ENCODE measurements at regions not wholly inside any gene's neighbourhood (a gene's known extent, or its start where the extent isn't known, plus 50 kb on each side); places are given as distances from the start of the nearest gene placed in this dataset.

DNA sequence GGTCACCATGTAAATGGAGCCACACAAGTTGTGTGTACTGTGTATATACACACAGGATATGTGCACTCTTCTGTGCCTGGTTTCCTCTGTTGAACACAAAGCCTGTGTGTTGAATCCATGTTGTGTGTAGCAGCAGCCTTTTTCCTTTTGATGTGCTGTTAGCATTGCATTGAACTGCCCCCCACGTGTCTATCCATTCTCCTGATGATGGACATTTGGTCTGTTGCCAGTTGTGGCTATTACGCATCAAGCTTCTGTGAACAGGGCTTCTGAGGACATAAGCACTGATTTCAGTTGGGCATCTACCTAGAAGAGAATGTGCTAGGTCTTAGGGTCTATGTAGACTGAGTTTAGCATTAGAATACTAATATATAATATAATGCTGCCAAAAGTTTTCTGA, 77.4 kb downstream of the LSM3 start:
- no peak overlapping the region for H3K27ac ChIP-seq
- H3K9me3 ChIP-seq = no peaks in the 10 kb centered on the region
- H3K36me3 ChIP-seq = no peaks in the 10 kb centered on the region
- no peak overlapping the region for H3K4me3 ChIP-seq
- no peaks in the 10 kb centered on the region for H3K4me1 ChIP-seq
- WGBS, 2 donors = 79 to 82% methylated on average over 2 of the region's 2 CpGs
- no peaks in the 10 kb centered on the region for H3K27me3 ChIP-seq
- DNase-seq = no peak
- intact Hi-C loops (cut with DNase I) = no loop called here
- no peak for TF ChIP-seq POLR2AphosphoS5 (IDR thresholded peaks at IDR 0.05)
- TF ChIP-seq, protein P1, sequence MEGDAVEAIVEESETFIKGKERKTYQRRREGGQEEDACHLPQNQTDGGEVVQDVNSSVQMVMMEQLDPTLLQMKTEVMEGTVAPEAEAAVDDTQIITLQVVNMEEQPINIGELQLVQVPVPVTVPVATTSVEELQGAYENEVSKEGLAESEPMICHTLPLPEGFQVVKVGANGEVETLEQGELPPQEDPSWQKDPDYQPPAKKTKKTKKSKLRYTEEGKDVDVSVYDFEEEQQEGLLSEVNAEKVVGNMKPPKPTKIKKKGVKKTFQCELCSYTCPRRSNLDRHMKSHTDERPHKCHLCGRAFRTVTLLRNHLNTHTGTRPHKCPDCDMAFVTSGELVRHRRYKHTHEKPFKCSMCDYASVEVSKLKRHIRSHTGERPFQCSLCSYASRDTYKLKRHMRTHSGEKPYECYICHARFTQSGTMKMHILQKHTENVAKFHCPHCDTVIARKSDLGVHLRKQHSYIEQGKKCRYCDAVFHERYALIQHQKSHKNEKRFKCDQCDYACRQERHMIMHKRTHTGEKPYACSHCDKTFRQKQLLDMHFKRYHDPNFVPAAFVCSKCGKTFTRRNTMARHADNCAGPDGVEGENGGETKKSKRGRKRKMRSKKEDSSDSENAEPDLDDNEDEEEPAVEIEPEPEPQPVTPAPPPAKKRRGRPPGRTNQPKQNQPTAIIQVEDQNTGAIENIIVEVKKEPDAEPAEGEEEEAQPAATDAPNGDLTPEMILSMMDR (IDR thresholded peaks at IDR 0.05) = no peak
- no peak for TF ChIP-seq POLR2A (IDR thresholded peaks at IDR 0.05)
- no peak for TF ChIP-seq EP300 (IDR thresholded peaks at IDR 0.05)

DNA sequence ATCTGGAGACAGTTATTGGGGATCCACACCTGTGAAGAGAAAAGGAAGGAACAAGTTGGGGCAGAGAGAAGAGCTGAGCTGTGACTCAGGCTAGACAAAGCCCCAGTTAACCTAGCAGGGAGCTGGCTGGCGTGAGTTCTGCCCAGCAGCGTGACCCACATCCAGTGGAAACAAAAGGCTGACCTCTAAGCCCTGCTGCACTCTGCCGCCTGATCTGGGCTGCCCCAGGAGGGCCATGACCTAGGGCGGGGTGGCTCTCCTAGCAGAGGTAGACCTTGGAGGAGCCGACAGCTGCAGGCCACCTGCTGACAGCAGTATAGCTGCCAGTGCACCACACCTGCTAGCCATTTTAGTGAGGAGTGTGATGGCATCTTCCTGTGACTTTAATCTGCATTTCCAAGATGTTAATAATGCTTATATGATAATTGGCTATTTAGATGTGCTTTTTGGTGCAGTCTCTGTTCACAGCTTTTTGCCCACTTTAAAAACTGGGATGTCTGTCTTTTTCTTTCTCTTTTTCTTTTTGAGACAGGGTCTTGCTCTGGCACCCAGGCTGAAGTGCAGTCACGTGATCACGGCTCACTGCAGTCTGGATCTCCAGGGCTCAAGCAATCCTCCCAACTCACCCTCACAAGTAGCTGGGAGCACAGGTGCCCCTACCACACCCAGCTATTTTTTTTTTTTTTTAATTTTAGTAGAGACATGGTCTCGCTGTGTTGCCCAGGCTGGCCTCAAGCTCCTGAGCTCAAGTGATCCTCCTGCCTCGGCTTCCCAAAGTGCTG, 78.1 kb downstream of the LSM3 start:
- 37 to 70% methylated on average over 9 of the region's 9 CpGs for WGBS, 2 donors
- Histone ChIP-seq H3K36me3 (no peaks in the 10 kb centered on the region), H3K4me3 (no peak overlapping the region), H3K27me3 (no peaks in the 10 kb centered on the region), H3K9me3 (no peaks in the 10 kb centered on the region), H3K27ac (no peak overlapping the region), H3K4me1 (no peaks in the 10 kb centered on the region)
- intact Hi-C loops (cut with DNase I) = no loop called here
- DNase-seq = no peak
- TF ChIP-seq POLR2A (IDR thresholded peaks at IDR 0.05) (no peak), EP300 (IDR thresholded peaks at IDR 0.05) (no peak), POLR2AphosphoS5 (IDR thresholded peaks at IDR 0.05) (no peak)
- TF ChIP-seq, protein P1 (IDR thresholded peaks at IDR 0.05) = no peak

DNA sequence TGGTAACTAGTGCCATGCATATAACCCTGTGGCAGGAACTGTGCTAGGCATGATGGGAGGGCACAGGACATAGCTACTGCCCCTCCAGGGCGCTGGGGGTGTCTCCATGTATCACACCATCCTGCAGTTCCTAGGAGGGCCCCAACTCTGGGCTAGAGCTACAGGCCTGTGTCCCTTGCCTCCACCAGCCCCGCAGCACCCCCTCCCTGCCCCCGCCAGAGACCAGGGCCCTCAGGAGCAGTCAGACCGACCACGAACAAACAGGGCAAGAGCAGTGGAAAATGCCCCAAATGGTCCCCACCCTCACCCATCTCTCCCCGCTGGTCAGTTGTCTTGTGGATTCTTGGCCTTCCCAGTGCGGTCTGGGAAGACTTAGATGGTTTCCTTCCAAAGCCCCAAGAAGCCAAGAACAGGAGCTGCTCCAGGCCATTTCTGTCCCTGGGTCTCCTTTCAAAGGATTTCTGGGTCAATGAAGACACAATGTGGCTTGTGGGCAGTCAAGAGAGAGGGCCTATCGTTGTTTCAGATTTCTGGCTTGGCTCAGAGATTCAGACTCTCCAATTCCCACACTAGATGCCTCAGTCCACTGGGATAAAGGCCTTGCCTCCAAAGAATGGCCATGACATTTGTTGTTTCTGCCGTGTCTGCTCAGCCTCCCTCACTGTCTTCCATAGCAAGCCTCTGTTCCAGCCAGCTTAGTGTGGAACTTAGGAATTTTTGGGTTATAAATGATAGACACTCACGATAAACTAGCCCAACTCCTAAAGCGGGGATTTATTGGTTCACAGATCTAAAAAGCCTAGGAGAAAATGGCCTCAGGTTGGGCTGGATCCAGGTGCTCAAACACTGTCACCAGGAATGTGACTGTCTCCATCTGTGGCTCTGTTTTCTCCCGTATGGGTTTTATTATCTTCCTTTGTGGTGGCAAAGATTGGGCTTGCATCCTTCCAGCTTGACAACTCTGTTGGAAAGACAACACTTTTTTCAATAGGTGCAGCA, 80.6 kb downstream of the LSM3 start:
- TF ChIP-seq POLR2AphosphoS5 (IDR thresholded peaks at IDR 0.05) = no peak
- TF ChIP-seq, protein P1 (IDR thresholded peaks at IDR 0.05) = no peak
- TF ChIP-seq POLR2A (IDR thresholded peaks at IDR 0.05) = no peak
- TF ChIP-seq EP300 (IDR thresholded peaks at IDR 0.05) = no peak
- Histone ChIP-seq H3K4me1 (no peaks in the 10 kb centered on the region), H3K36me3 (no peaks in the 10 kb centered on the region), H3K9me3 (no peaks in the 10 kb centered on the region), H3K4me3 (no peak overlapping the region), H3K27me3 (no peaks in the 10 kb centered on the region), H3K27ac (no peak overlapping the region)
- WGBS, 2 donors = 85 to 89% methylated on average over 12 of the region's 12 CpGs
- no peak for DNase-seq
- intact Hi-C loops (cut with DNase I) = no loop called here

DNA sequence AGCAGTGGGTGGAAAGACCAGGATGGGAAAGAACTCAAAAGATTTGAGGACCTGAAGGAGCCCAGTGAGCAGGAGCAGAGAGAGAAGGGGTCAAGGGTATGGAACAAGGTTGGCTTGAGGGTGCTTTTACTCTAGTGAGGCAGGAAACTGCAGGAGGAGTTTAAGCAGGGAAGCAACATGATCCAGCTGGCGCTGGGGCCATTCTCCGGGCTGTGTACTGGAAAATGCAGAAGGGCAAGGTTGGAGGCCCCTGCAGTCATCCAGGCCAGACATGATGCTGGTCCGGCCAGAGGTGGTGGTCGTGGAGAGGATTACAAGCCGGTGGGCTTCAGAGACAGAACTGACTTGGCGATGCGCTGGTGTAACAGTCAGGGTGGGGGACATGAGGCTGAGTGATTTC, 81.8 kb downstream of the LSM3 start:
- Histone ChIP-seq H3K4me1 (no peaks in the 10 kb centered on the region), H3K27ac (no peak overlapping the region), H3K27me3 (no peaks in the 10 kb centered on the region), H3K4me3 (no peak overlapping the region), H3K36me3 (no peaks in the 10 kb centered on the region), H3K9me3 (no peaks in the 10 kb centered on the region)
- 87 to 90% methylated on average over 7 of the region's 7 CpGs for WGBS, 2 donors
- no peak for TF ChIP-seq EP300 (IDR thresholded peaks at IDR 0.05)
- TF ChIP-seq, protein P1 (IDR thresholded peaks at IDR 0.05) = no peak
- intact Hi-C loops (cut with DNase I) = no loop called here
- no peak for DNase-seq
